HEK293 (cell line): ENCODE measurements at regions not wholly inside any gene's neighbourhood (a gene's known extent, or its start where the extent isn't known, plus 50 kb on each side); places are given as distances from the start of the nearest gene placed in this dataset.
A peak's percentile ranks its signal among the peaks of the same experiment; 100 is the strongest.

Experiments used
- BCL11A ChIP-seq: fragments of 450-650 bp; formaldehyde crosslinking; IDR thresholded peaks from 2 replicates; pipeline ENCODE4 v1.5.1; 2016; ENCODE audit warnings: low read depth, missing biosample characterization, missing genetic modification characterization
- GLI2 ChIP-seq: fragments of 450-650 bp; formaldehyde crosslinking; IDR thresholded peaks from 2 replicates; pipeline ENCODE4; 2017; ENCODE audit warnings: missing biosample characterization, missing genetic modification characterization, low read depth, borderline replicate concordance
- KLF1 ChIP-seq: fragments of 450-650 bp; formaldehyde crosslinking; IDR thresholded peaks from 2 replicates; pipeline ENCODE4 v1.5.1; 2016; ENCODE audit warnings: missing biosample characterization, missing genetic modification characterization
- KLF9 ChIP-seq: fragments of 450-650 bp; formaldehyde crosslinking; IDR thresholded peaks from 2 replicates; pipeline ENCODE4 v1.5.1; 2016; ENCODE audit warnings: missing biosample characterization, missing genetic modification characterization, low read depth
- RBAK ChIP-seq: fragments of 450-650 bp; formaldehyde crosslinking; IDR thresholded peaks from 2 replicates; pipeline ENCODE4 v1.5.1; 2016; ENCODE audit warnings: missing biosample characterization, missing genetic modification characterization
- REPIN1 ChIP-seq: fragments of 450-650 bp; formaldehyde crosslinking; IDR thresholded peaks from 2 replicates; pipeline ENCODE4 v1.5.1; 2017; ENCODE audit warnings: missing biosample characterization, missing genetic modification characterization, low read depth
- SP7 ChIP-seq: fragments of 450-650 bp; formaldehyde crosslinking; IDR thresholded peaks from 2 replicates; pipeline ENCODE4 v1.5.1; 2016; ENCODE audit warnings: missing biosample characterization, missing genetic modification characterization
- TCF7L2 ChIP-seq: IDR thresholded peaks from 2 replicates; pipeline ENCODE4 v1.6.1; 2011; ENCODE audit warnings: low read depth, mild to moderate bottlenecking, inconsistent platforms, low read length, moderate library complexity, borderline replicate concordance
- ZEB2 ChIP-seq: fragments of 450-650 bp; formaldehyde crosslinking; IDR thresholded peaks from 2 replicates; pipeline ENCODE4 v1.5.1; 2016; ENCODE audit warnings: missing biosample characterization, missing genetic modification characterization
- ZFP37 ChIP-seq: fragments of 450-650 bp; formaldehyde crosslinking; IDR thresholded peaks from 2 replicates; pipeline ENCODE4 v1.5.1; 2016; ENCODE audit warnings: missing biosample characterization, missing genetic modification characterization
- ZNF140 ChIP-seq: fragments of 450-650 bp; formaldehyde crosslinking; IDR thresholded peaks from 2 replicates; pipeline ENCODE4 v1.5.1; 2016; ENCODE audit warnings: missing biosample characterization, missing genetic modification characterization
- ZNF2 ChIP-seq: fragments of 450-650 bp; formaldehyde crosslinking; IDR thresholded peaks from 2 replicates; pipeline ENCODE4 v1.5.1; 2016; ENCODE audit warnings: missing biosample characterization, missing genetic modification characterization
- ZNF211 ChIP-seq: fragments of 450-650 bp; formaldehyde crosslinking; IDR thresholded peaks from 2 replicates; pipeline ENCODE4 v1.5.1; 2016; ENCODE audit warnings: low read depth, missing biosample characterization, missing genetic modification characterization
- ZNF266 ChIP-seq: fragments of 450-650 bp; formaldehyde crosslinking; IDR thresholded peaks from 2 replicates; pipeline ENCODE4 v1.5.1; 2016; ENCODE audit warnings: missing biosample characterization, missing genetic modification characterization, low read depth
- ZNF302 ChIP-seq: fragments of 450-650 bp; formaldehyde crosslinking; IDR thresholded peaks from 2 replicates; pipeline ENCODE4 v1.5.1; 2016; ENCODE audit warnings: missing biosample characterization, missing genetic modification characterization, low read depth
- ZNF311 ChIP-seq: fragments of 450-650 bp; formaldehyde crosslinking; IDR thresholded peaks from 2 replicates; pipeline ENCODE4 v1.5.1; 2017; ENCODE audit warnings: missing biosample characterization, missing genetic modification characterization, borderline replicate concordance
- ZNF544 ChIP-seq: fragments of 450-650 bp; formaldehyde crosslinking; IDR thresholded peaks from 2 replicates; pipeline ENCODE4 v1.5.0; 2017; ENCODE audit warnings: missing biosample characterization, missing genetic modification characterization
- ZNF558 ChIP-seq: fragments of 450-650 bp; formaldehyde crosslinking; IDR thresholded peaks from 2 replicates; pipeline ENCODE4 v1.5.1; 2016; ENCODE audit warnings: missing biosample characterization, missing genetic modification characterization
- ZNF623 ChIP-seq: fragments of 450-650 bp; formaldehyde crosslinking; IDR thresholded peaks from 2 replicates; pipeline ENCODE4 v1.5.1; 2016; ENCODE audit warnings: missing biosample characterization, missing genetic modification characterization
- ZNF629 ChIP-seq: fragments of 450-650 bp; formaldehyde crosslinking; IDR thresholded peaks from 2 replicates; pipeline ENCODE4 v1.5.1; 2017; ENCODE audit warnings: missing biosample characterization, missing genetic modification characterization
- ZNF670 ChIP-seq: fragments of 450-650 bp; formaldehyde crosslinking; IDR thresholded peaks from 2 replicates; pipeline ENCODE4 v1.5.1; 2016; ENCODE audit warnings: missing biosample characterization, missing genetic modification characterization, low read depth
- ZNF677 ChIP-seq: fragments of 450-650 bp; IDR thresholded peaks from 2 replicates; pipeline ENCODE4 v1.5.0; 2018; ENCODE audit warnings: missing biosample characterization, mild to moderate bottlenecking, missing genetic modification characterization, moderate library complexity
- ZNF76 ChIP-seq: fragments of 450-650 bp; formaldehyde crosslinking; IDR thresholded peaks from 2 replicates; pipeline ENCODE4; 2016; ENCODE audit warnings: low read depth, missing biosample characterization, missing genetic modification characterization, borderline replicate concordance
- ZXDB ChIP-seq: fragments of 450-650 bp; formaldehyde crosslinking; IDR thresholded peaks from 2 replicates; pipeline ENCODE4 v1.5.1; 2016; ENCODE audit warnings: missing biosample characterization, missing genetic modification characterization
- TF ChIP-seq, protein P1 (sequence below): fragments of 450-650 bp; formaldehyde crosslinking; IDR thresholded peaks from 2 replicates; pipeline ENCODE4 v1.5.1; 2016; ENCODE audit warnings: missing biosample characterization, missing genetic modification characterization
- TF ChIP-seq, protein P2 (sequence below): fragments of 450-650 bp; IDR thresholded peaks from 2 replicates; pipeline ENCODE4 v1.5.1; 2018; ENCODE audit warnings: missing biosample characterization, mild to moderate bottlenecking, missing genetic modification characterization
- TF ChIP-seq, protein P3 (sequence below): fragments of 450-650 bp; formaldehyde crosslinking; IDR thresholded peaks from 2 replicates; pipeline ENCODE4 v1.5.1; 2016; ENCODE audit warnings: missing biosample characterization, missing genetic modification characterization, low read depth
- TF ChIP-seq, protein P4 (sequence below): fragments of 450-650 bp; formaldehyde crosslinking; IDR thresholded peaks from 2 replicates; pipeline ENCODE4 v1.5.1; 2017; ENCODE audit warnings: missing biosample characterization, missing genetic modification characterization

DNA sequence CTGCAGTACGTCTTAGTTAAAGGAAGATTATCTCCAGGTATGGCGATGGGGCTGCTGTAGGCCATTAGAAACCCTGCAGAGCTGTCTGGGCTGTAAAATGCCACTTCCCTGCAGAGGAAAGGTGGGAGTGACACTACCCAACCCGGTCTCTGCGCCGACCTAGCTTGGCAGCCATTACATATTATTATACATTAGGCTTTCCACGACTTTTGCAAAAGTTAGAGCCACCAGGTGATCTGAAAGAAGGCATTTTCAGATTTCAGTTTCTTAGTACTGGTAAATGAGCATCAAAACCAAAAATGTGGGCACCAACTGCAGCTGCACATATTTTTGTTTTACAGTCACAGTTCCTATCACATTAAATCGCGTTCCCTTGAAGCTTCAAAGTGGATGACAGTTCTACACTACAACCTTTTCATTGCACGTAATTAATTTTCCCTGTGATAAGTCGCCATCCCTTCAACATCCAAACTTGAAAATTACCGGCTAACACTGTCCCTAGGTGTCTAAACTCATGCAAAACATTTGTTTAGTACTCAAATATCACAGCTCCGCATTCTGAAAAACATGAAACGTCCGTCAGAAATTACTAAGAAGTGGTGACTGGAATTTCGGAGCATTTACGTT, 81.4 kb upstream of the CHD2 start (continued):
- TF ChIP-seq, protein P1, sequence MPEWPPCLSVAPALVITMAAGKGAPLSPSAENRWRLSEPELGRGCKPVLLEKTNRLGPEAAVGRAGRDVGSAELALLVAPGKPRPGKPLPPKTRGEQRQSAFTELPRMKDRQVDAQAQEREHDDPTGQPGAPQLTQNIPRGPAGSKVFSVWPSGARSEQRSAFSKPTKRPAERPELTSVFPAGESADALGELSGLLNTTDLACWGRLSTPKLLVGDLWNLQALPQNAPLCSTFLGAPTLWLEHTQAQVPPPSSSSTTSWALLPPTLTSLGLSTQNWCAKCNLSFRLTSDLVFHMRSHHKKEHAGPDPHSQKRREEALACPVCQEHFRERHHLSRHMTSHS (tag by site-specific recombination), result no peak
- TF ChIP-seq, protein P2, sequence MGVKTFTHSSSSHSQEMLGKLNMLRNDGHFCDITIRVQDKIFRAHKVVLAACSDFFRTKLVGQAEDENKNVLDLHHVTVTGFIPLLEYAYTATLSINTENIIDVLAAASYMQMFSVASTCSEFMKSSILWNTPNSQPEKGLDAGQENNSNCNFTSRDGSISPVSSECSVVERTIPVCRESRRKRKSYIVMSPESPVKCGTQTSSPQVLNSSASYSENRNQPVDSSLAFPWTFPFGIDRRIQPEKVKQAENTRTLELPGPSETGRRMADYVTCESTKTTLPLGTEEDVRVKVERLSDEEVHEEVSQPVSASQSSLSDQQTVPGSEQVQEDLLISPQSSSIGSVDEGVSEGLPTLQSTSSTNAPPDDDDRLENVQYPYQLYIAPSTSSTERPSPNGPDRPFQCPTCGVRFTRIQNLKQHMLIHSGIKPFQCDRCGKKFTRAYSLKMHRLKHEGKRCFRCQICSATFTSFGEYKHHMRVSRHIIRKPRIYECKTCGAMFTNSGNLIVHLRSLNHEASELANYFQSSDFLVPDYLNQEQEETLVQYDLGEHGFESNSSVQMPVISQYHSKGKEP, result peak; percentile 8; the same call in 1 of the 2 replicates
- no peak for TF ChIP-seq ZNF140 (tag by site-specific recombination)
- no peak for TF ChIP-seq SP7 (tag by site-specific recombination)
- no peak; the same call in 1 of the 2 replicates for TF ChIP-seq ZNF266
- TF ChIP-seq ZNF302 (tag by site-specific recombination), result no peak
- no peak for TF ChIP-seq REPIN1 (tag by site-specific recombination)
- no peak for TF ChIP-seq ZNF623 (tag by site-specific recombination)
- no peak for TF ChIP-seq GLI2 (tag by site-specific recombination)
- no peak for TF ChIP-seq ZNF544
- TF ChIP-seq ZNF670 (tag by site-specific recombination), result no peak
- no peak for TF ChIP-seq ZNF211 (tag by site-specific recombination)
- no peak for TF ChIP-seq KLF1 (tag by site-specific recombination)
- TF ChIP-seq, protein P3, sequence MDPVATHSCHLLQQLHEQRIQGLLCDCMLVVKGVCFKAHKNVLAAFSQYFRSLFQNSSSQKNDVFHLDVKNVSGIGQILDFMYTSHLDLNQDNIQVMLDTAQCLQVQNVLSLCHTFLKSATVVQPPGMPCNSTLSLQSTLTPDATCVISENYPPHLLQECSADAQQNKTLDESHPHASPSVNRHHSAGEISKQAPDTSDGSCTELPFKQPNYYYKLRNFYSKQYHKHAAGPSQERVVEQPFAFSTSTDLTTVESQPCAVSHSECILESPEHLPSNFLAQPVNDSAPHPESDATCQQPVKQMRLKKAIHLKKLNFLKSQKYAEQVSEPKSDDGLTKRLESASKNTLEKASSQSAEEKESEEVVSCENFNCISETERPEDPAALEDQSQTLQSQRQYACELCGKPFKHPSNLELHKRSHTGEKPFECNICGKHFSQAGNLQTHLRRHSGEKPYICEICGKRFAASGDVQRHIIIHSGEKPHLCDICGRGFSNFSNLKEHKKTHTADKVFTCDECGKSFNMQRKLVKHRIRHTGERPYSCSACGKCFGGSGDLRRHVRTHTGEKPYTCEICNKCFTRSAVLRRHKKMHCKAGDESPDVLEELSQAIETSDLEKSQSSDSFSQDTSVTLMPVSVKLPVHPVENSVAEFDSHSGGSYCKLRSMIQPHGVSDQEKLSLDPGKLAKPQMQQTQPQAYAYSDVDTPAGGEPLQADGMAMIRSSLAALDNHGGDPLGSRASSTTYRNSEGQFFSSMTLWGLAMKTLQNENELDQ, result no peak
- no peak for TF ChIP-seq ZEB2 (tag by site-specific recombination)
- TF ChIP-seq ZFP37, result no peak
- TF ChIP-seq, protein P4, sequence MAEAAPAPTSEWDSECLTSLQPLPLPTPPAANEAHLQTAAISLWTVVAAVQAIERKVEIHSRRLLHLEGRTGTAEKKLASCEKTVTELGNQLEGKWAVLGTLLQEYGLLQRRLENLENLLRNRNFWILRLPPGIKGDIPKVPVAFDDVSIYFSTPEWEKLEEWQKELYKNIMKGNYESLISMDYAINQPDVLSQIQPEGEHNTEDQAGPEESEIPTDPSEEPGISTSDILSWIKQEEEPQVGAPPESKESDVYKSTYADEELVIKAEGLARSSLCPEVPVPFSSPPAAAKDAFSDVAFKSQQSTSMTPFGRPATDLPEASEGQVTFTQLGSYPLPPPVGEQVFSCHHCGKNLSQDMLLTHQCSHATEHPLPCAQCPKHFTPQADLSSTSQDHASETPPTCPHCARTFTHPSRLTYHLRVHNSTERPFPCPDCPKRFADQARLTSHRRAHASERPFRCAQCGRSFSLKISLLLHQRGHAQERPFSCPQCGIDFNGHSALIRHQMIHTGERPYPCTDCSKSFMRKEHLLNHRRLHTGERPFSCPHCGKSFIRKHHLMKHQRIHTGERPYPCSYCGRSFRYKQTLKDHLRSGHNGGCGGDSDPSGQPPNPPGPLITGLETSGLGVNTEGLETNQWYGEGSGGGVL (tag by site-specific recombination), result no peak
- TF ChIP-seq ZNF677 (tag by site-specific recombination), result no peak
- TF ChIP-seq ZNF76, result 0 out of 2 replicates have a peak, but pooled peaks have one; percentile 10
- no peak for TF ChIP-seq ZNF311 (tag by site-specific recombination)
- no peak for TF ChIP-seq ZNF558 (tag by site-specific recombination)
- TF ChIP-seq ZNF2 (tag by site-specific recombination), result no peak
- no peak for TF ChIP-seq ZNF629 (tag by site-specific recombination)
- 0 out of 2 replicates have a peak, but pooled peaks have one; percentile 23 for TF ChIP-seq KLF9 (tag by site-specific recombination)
- TF ChIP-seq ZXDB (tag by site-specific recombination), result peak; percentile 9; the same call in 1 of the 2 replicates
- no peak for TF ChIP-seq BCL11A (tag by site-specific recombination)
- no peak for TF ChIP-seq RBAK
- 0 out of 2 replicates have a peak, but pooled peaks have one; percentile 20 for TF ChIP-seq TCF7L2
